ENCODE measurements at regions not wholly inside any gene's neighbourhood (a gene's known extent, or its start where the extent isn't known, plus 50 kb on each side); places are given as distances from the start of the nearest gene placed in this dataset.

DNA sequence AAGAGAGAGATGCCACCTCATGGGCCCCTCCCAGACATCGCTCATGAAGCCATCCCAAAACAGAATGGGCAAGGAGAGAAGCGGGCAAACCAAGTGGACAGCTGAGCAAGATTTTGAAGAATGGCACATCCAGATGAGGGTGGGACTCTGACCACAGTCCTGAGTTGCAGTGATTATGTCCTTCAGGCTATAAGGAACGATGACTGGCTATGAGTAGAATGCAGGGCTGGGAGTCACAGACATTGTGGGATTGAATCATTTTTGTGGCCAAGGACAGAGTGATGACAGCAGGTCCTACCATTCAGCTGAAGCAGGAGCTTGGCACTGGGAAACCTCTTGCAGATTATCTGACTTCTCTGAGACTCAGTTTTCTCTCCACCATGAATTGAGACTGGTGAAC lies 245.7 kb upstream of the SLC30A5 start:
- no peaks in the 10 kb centered on the region for H3K4me1 ChIP-seq (replicated peaks in 1 of 2; ENCODE audit: control insufficient read depth in 2 of 2, insufficient read depth in 2 of 2, low read length in 2 of 2)
- H4K20me1 ChIP-seq (replicated peaks; ENCODE audit: control insufficient read depth, insufficient read depth, low read length), result no peaks in the 10 kb centered on the region
- H3K36me3 ChIP-seq (ENCODE audit: control insufficient read depth, insufficient read depth, low read length), result no peaks in the 10 kb centered on the region
- no peaks in the 10 kb centered on the region for H3K9me1 ChIP-seq (ENCODE audit: control insufficient read depth, insufficient read depth, low read length)
- 0% methylated on average over 3 of the region's 3 CpGs for WGBS (ENCODE audit: insufficient coverage, low coverage, missing lambda C conversion rate)
- POLR2A ChIA-PET, result no interaction called here
- no peak for DNase-seq (ENCODE audit: extremely low read depth in 1 of 4, low spot score in 3 of 4)
- no peak overlapping the region for H3K4me2 ChIP-seq (ENCODE audit: insufficient read depth, low read length)
- BruUV-seq (replicated peaks), result no TSS peak
- no peak overlapping the region for H3K27ac ChIP-seq (ENCODE audit: extremely low read depth, low read depth, low read length)
- in situ Hi-C loops (cut with MboI) (no loop called here), intact Hi-C loops (cut with micrococcal nuclease) (no loop called here)
- TF ChIP-seq SIRT6 (IDR thresholded peaks at IDR 0.05; ENCODE audit: low read depth, low read length) (no peak), ERF (CRISPR knock-in tag; IDR thresholded peaks at IDR 0.05) (no peak), PHF20 (IDR thresholded peaks at IDR 0.05; ENCODE audit: partially characterized antibody) (no peak), EZH2 (IDR thresholded peaks at IDR 0.05; ENCODE audit: borderline replicate concordance, low read depth, low read length) (no peak), MAFK (IDR thresholded peaks at IDR 0.05; ENCODE audit: low read length) (no peak), MBD2 (IDR thresholded peaks at IDR 0.05; ENCODE audit: borderline replicate concordance, low read depth) (no peak), THRAP3 (IDR thresholded peaks at IDR 0.05; ENCODE audit: borderline replicate concordance) (no peak), HNRNPH1 (optimal IDR thresholded peaks at IDR 0.05; ENCODE audit: low read depth, low read length) (no peak), ZC3H11A (IDR thresholded peaks at IDR 0.05; ENCODE audit: low read depth, low read length) (no peak), ZNF431 (CRISPR knock-in tag; IDR thresholded peaks at IDR 0.05) (no peak), ZNF212 (CRISPR knock-in tag; IDR thresholded peaks at IDR 0.05) (no peak), ZBED1 (IDR thresholded peaks at IDR 0.05) (no peak), EP300 (IDR thresholded peaks at IDR 0.05; ENCODE audit: low read length) (no peak)
- TF ChIP-seq, protein P1, sequence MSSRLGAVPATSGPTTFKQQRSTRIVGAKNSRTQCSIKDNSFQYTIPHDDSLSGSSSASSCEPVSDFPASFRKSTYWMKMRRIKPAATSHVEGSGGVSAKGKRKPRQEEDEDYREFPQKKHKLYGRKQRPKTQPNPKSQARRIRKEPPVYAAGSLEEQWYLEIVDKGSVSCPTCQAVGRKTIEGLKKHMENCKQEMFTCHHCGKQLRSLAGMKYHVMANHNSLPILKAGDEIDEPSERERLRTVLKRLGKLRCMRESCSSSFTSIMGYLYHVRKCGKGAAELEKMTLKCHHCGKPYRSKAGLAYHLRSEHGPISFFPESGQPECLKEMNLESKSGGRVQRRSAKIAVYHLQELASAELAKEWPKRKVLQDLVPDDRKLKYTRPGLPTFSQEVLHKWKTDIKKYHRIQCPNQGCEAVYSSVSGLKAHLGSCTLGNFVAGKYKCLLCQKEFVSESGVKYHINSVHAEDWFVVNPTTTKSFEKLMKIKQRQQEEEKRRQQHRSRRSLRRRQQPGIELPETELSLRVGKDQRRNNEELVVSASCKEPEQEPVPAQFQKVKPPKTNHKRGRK (tag; IDR thresholded peaks at IDR 0.05), result no peak
- TF ChIP-seq, protein P2, sequence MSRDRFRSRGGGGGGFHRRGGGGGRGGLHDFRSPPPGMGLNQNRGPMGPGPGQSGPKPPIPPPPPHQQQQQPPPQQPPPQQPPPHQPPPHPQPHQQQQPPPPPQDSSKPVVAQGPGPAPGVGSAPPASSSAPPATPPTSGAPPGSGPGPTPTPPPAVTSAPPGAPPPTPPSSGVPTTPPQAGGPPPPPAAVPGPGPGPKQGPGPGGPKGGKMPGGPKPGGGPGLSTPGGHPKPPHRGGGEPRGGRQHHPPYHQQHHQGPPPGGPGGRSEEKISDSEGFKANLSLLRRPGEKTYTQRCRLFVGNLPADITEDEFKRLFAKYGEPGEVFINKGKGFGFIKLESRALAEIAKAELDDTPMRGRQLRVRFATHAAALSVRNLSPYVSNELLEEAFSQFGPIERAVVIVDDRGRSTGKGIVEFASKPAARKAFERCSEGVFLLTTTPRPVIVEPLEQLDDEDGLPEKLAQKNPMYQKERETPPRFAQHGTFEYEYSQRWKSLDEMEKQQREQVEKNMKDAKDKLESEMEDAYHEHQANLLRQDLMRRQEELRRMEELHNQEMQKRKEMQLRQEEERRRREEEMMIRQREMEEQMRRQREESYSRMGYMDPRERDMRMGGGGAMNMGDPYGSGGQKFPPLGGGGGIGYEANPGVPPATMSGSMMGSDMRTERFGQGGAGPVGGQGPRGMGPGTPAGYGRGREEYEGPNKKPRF (IDR thresholded peaks at IDR 0.05; ENCODE audit: low read depth, low read length), result no peak
- TF ChIP-seq, protein P3, sequence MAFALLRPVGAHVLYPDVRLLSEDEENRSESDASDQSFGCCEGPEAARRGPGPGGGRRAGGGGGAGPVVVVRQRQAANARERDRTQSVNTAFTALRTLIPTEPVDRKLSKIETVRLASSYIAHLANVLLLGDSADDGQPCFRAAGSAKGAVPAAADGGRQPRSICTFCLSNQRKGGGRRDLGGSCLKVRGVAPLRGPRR (CRISPR knock-in tag; IDR thresholded peaks at IDR 0.05), result no peak
- TF ChIP-seq, protein P4, sequence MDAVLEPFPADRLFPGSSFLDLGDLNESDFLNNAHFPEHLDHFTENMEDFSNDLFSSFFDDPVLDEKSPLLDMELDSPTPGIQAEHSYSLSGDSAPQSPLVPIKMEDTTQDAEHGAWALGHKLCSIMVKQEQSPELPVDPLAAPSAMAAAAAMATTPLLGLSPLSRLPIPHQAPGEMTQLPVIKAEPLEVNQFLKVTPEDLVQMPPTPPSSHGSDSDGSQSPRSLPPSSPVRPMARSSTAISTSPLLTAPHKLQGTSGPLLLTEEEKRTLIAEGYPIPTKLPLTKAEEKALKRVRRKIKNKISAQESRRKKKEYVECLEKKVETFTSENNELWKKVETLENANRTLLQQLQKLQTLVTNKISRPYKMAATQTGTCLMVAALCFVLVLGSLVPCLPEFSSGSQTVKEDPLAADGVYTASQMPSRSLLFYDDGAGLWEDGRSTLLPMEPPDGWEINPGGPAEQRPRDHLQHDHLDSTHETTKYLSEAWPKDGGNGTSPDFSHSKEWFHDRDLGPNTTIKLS (IDR thresholded peaks at IDR 0.05; ENCODE audit: borderline replicate concordance, low read depth), result no peak
- CTCF ChIA-PET (ENCODE audit: low intra/inter-chr PET ratio), result no interaction called here
- no peaks in the 10 kb centered on the region for H3K79me2 ChIP-seq (ENCODE audit: control insufficient read depth, insufficient read depth, low read length)
- no peak overlapping the region for H3K4me3 ChIP-seq
- ATAC-seq, result no peak
- no peaks in the 10 kb centered on the region for H3K9me3 ChIP-seq (replicated peaks; ENCODE audit: control insufficient read depth, insufficient read depth, low read depth, low read length)
- FAIRE-seq, result no peak
- no peak overlapping the region for H2AFZ ChIP-seq (ENCODE audit: low read depth, low read length)
- no peaks in the 10 kb centered on the region; a peak in 1 of 5 replicates for H3K27me3 ChIP-seq (ENCODE audit: control insufficient read depth in 2 of 2, insufficient read depth in 2 of 2, low read length in 2 of 2)
- H3K9ac ChIP-seq (ENCODE audit: insufficient read depth in 1 of 2, low read depth in 2 of 2, low read length in 2 of 2), result no peak overlapping the region

Data from K562 (cell line).